HUES64 (cell line): ENCODE measurements at regions not wholly inside any gene's neighbourhood (a gene's known extent, or its start where the extent isn't known, plus 50 kb on each side); places are given as distances from the start of the nearest gene placed in this dataset.
A peak's percentile ranks its signal among the peaks of the same experiment; 100 is the strongest.

ENCODE experiments used
- H3K27ac ChIP-seq: 2 replicates; pipeline ENCODE4 v1.7.0; 2013; ENCODE audit warnings: low read depth, low read length, inconsistent platforms
- H3K27me3 ChIP-seq: 2 replicates; pipeline ENCODE4 v1.6.1; 2013; ENCODE audit warnings: mild to moderate bottlenecking, low read length; ENCODE audit not compliant: insufficient read depth
- H3K36me3 ChIP-seq: 2 replicates; pipeline ENCODE4 v1.6.1; 2013; ENCODE audit warnings: mild to moderate bottlenecking, low read length; ENCODE audit not compliant: insufficient read depth
- H3K4me1 ChIP-seq: 2 replicates; pipeline ENCODE4 v1.6.1; 2013; ENCODE audit warnings: mild to moderate bottlenecking, low read length, moderate library complexity; ENCODE audit not compliant: insufficient read depth
- H3K4me3 ChIP-seq: 2 replicates; pipeline ENCODE4 v1.5.1; 2013; ENCODE audit warnings: mild to moderate bottlenecking, low read length, moderate library complexity
- H3K9ac ChIP-seq: 2 replicates; pipeline ENCODE4 v1.6.1; 2013; ENCODE audit warnings: mild to moderate bottlenecking, low read depth, low read length
- H3K9me3 ChIP-seq: 2 replicates; pipeline ENCODE4 v1.6.1; 2013; ENCODE audit warnings: low read depth, low read length; ENCODE audit not compliant: insufficient read depth
- WGBS: fragments of 150-250, 120-280 bp; methylation state at CpG from one replicate; pipeline ENCODE4 v1.1.7; 2013; ENCODE audit warnings: missing lambda C conversion rate; 5-methylcytosine and 5-hydroxymethylcytosine counted together

DNA sequence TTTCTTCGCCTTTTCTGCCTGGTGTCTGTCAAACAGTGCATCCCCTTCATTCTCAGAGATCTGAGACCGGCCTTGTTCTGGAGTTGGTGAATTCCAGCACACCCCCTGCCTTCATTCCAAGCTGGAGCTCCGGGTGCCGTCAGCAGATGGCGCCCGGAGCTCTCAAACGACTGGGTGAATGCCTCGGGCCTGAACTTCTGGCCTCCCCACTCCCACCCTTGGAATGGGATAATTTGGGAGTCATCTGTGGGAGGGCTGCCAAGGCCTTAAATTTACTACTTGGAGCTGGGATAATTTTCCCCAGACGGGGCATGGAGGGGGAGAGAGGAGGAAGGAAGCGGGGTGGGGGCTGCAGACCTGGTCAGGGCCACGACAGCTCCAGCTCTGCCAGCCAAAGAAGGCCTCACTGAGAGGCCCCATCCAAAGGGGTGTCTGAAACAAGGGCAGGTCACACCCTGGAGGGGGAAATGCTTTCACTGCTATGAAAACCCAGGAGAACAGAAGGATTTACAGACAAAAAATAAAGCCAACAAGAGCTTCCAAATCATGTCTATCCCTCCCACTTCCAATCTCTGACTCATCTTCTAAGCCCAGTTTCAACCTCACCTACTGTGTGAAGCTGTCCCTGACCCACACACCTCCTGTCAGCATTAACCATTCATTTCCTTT is 187.9 kb downstream of the OPA1 start:
- WGBS: 21% methylated on average over 11 of the region's 11 CpGs

DNA sequence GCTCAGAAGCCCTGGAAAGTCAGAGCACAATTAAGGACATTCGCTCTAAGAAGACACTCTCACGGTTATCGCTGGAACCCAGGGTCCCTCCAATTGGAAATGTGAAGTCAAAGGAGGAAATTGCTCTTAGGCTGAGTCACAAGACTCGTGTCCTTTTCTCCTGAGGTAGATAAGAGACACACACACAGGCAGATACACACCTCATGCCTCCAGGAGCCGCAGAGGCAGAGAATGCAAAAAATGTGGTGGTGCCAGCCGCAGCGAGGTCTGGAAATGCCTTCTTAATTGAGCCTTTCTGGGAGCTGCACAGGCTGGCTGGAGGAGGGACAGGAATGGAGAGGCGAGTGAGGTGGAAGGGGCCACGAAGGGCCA is 189.3 kb downstream of the OPA1 start:
- H3K9ac ChIP-seq: no peak overlapping the region
- no peaks in the 10 kb centered on the region for H3K36me3 ChIP-seq
- WGBS: 62% methylated on average over 9 of the region's 9 CpGs
- H3K4me1 ChIP-seq: peaks cover 30% of the 10 kb centered on the region
- no peaks in the 10 kb centered on the region for H3K9me3 ChIP-seq
- peaks cover 57% of the 10 kb centered on the region for H3K27me3 ChIP-seq
- no peak overlapping the region for H3K27ac ChIP-seq
- H3K4me3 ChIP-seq: no peak overlapping the region

More for the DNA sequence above, 187.9 kb downstream of the OPA1 start:
- Histone ChIP-seq H3K4me3 (no peak overlapping the region), H3K9ac (no peak overlapping the region), H3K9me3 (no peaks in the 10 kb centered on the region), H3K27me3 (peaks cover 49% of the 10 kb centered on the region), H3K27ac (no peak overlapping the region), H3K36me3 (no peaks in the 10 kb centered on the region), H3K4me1 (peaks cover 43% of the 10 kb centered on the region)

DNA sequence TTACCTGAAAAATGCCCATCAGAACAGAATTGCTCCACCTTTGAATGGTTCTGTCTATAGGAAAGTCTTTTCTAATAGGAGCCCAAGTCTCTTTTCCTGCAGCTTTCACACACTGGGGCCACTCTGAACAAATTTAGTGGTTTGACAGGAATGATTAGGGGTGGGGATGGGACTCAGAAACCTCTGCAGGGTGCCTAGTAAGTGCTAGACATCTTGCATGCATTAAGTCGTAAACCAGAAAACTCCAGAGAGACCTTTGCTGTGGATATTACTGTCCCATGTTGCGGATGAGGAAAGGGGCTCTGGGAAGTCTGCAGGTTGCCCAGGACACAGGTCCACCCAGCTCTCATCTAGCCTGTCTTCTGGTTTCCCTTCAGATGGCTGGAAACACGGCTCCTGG is 189.7 kb downstream of the OPA1 start:
- Histone ChIP-seq H3K4me3 (no peak overlapping the region), H3K9me3 (no peaks in the 10 kb centered on the region), H3K9ac (no peak overlapping the region), H3K27ac (no peak overlapping the region), H3K27me3 (peaks cover 57% of the 10 kb centered on the region), H3K4me1 (peaks cover 25% of the 10 kb centered on the region), H3K36me3 (no peaks in the 10 kb centered on the region)
- 72% methylated on average over 3 of the region's 3 CpGs for WGBS

DNA sequence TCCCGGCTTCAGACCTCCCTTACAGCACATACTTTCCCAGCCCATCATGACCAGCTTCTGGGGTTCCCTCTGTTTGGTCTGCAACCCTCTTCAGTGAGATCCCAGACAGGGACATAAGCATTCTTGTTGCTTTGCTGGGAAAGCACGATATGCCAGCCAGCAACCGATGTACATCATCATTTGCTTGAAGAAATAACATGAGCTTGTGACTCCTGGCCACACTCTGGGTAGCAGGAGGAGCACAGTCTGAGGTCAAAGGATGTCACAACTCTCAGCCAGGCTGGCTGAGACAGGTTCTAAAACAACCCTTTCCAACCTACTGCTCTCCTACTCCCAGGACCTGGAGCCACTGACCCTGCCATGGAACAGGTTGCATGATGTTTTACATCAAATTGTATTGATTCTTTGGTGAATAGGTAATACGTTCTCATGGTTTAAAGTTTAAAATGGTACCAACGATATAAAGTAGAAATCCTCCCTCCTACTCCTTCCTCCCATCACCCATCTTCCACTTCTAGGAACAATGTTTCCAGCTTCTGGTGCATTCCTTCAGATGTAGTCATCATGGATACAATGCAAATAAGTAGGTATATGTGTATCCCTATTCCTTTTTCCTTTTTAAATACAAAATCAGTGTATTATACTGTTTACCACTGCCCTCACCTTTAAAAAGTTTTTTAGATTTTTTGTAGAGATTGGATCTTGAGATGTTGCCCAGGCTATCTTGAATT is 190.3 kb downstream of the OPA1 start:
- peaks cover 24% of the 10 kb centered on the region for H3K4me1 ChIP-seq
- peaks cover 54% of the 10 kb centered on the region for H3K27me3 ChIP-seq
- H3K9ac ChIP-seq: no peak overlapping the region
- H3K36me3 ChIP-seq: no peaks in the 10 kb centered on the region
- H3K9me3 ChIP-seq: no peaks in the 10 kb centered on the region
- H3K4me3 ChIP-seq: no peak overlapping the region
- 92% methylated on average over 3 of the region's 5 CpGs for WGBS
- no peak overlapping the region for H3K27ac ChIP-seq

DNA sequence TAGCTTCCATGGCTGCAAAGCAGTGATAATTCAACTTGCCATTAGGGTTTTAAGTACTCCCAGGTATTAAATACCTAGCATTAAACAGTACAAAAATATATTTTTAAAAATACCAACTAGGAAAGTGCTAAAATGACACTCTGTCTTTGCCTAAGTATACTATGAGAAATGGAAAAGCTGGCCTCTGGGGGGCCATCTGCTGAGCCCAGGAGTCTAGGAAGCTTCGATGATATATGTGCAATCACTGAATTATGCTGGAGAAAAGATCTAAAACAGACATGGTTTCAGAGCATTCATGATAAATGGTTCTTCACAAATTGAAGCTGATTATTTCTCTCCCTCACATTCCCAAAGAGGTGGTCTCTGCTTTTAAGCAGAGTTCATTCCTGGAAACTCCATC is 191.8 kb downstream of the OPA1 start:
- Histone ChIP-seq H3K9me3 (no peaks in the 10 kb centered on the region), H3K27me3 (peaks cover 47% of the 10 kb centered on the region), H3K4me3 (no peak overlapping the region), H3K9ac (no peak overlapping the region), H3K36me3 (no peaks in the 10 kb centered on the region), H3K27ac (no peak overlapping the region), H3K4me1 (peaks cover 33% of the 10 kb centered on the region)
- 96% methylated on average over 1 of the region's 1 CpG for WGBS

DNA sequence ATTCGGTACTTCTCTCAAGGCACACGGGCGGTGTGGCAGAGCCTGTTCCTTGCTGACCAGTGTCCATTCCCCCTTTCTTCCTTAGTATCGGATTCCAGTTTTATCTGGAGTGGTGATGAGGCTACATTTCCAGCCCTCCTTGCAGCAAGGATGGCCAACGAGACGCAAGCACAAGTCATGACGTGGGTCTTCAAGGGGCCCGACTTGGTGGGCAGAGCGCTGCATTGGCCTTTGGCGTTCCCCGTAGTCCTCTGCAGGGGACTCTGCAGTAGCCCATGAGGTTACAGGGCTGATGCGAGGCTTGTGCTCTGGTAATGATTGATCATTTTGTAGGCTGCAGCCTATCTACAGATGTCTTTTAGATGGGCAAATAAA is 194.5 kb downstream of the OPA1 start:
- 96% methylated on average over 12 of the region's 12 CpGs for WGBS
- H3K36me3 ChIP-seq: no peaks in the 10 kb centered on the region

DNA sequence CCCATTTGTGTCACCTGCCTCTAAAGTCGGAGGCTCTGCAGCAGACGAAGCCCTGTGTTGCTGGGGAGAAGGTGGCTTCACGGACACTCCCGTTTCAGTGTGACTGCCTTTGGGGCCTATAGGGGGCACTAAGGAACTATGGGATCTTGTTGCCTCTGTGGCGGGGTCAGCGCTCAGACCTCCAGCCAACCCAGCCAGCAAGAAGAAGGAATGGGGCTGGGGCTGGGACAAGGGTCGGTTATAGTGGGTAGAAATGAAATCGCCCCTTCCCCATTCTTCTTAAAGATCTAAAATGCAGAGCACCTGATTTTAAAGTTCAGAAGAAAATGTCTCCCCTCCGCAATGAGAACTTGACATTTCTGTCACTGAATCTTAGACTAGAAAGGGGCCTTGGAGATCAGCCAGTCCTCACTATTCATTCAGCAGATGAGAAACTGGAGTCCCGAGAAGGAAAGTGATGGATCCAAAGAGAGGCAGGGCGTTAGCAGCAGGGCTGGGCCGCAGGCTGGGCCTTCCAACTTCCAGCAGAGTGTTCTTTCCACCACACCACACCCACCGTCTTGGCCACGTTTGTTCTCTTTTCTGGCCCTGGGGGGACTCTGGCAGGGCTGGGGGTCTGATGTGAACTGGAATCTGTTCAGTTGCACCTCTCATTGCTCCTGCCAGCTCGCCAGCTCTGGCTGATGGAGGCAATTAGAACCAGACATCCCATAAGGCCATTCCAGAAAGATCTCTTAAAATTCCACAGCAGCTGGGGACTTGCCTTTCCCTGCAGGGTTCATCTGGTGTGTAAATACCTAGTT is 195.4 kb downstream of the OPA1 start:
- H3K9ac ChIP-seq: no peak overlapping the region
- H3K4me1 ChIP-seq: peaks cover 27% of the 10 kb centered on the region
- no peak overlapping the region for H3K4me3 ChIP-seq
- H3K27ac ChIP-seq: peak overlapping the region; percentile 8; the same call in 1 of the 2 replicates
- no peaks in the 10 kb centered on the region for H3K36me3 ChIP-seq
- H3K9me3 ChIP-seq: no peaks in the 10 kb centered on the region
- H3K27me3 ChIP-seq: peaks cover 44% of the 10 kb centered on the region
- WGBS: 31% methylated on average over 14 of the region's 15 CpGs

More for the DNA sequence above, 194.5 kb downstream of the OPA1 start:
- H3K9me3 ChIP-seq: no peaks in the 10 kb centered on the region
- H3K27ac ChIP-seq: no peak overlapping the region
- peaks cover 49% of the 10 kb centered on the region for H3K27me3 ChIP-seq
- peaks cover 21% of the 10 kb centered on the region for H3K4me1 ChIP-seq
- no peak overlapping the region for H3K4me3 ChIP-seq
- H3K9ac ChIP-seq: no peak overlapping the region

DNA sequence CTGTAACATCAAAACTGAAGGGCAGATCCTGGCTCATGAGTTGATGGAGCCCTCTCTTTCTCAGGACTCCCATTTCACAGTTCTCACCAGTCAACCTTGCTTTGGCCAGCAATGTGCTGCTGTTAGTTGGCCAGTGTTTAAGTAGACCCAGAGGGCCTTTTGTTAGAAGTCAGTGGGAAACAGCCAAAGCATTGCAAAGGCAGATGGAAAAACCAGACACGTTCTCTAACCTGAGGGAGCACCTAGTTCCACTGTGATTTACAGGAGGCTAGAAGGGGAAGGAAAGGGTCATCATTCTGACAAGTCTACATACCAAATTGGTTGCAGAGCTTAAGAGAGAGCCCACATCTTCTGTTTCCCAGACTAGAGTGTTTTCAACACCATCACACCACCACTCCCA is 196.4 kb downstream of the OPA1 start:
- peaks cover 44% of the 10 kb centered on the region for H3K27me3 ChIP-seq

DNA sequence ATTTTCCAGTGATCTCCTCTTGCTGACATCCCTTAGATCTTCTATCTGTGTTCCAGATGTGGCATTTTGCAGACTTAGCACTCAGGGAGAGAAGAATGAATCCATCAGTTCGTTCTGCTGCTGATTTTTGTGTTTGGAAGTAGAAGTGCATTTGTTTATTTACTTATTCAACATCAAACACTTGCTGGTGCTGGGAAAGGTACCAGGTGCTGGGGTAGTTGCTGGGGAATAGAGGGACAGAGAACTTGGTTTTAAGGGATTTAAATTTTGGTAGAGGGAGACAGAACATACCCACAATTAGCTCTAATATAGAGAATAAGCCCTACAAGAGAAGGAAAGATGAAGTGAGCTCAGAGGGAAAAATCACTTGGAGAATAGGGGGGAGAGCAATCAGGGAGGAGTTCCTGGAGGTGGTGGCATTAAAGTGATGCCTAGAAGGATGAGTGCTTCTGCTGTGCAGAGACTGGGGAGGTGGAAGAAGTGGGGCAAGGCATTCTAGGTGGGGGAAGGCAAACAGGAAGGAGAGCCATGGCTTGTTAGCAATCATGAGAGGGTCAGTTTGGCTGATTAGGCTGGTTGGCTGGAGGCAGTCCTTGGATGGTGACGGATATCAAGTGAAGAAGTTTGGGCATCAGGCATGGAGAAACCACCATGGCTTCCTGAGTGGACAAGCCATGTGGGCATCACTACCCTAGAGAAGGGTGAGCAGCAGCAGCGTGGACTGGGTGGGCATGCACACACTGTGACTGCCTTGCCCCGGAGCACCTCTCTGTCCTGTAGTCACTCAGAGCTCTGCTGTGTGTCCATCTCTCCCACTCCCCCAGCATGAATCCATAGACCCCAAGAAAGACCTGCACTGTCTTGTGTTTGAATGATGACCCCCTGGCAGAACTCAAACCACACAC is 197.3 kb downstream of the OPA1 start:
- Histone ChIP-seq H3K27ac (no peak overlapping the region), H3K27me3 (peaks cover 36% of the 10 kb centered on the region), H3K9me3 (no peaks in the 10 kb centered on the region), H3K9ac (no peak overlapping the region), H3K4me3 (no peak overlapping the region), H3K36me3 (no peaks in the 10 kb centered on the region), H3K4me1 (peaks cover 31% of the 10 kb centered on the region)
- WGBS: 96% methylated on average over 4 of the region's 4 CpGs

More for the DNA sequence above, 196.4 kb downstream of the OPA1 start:
- H3K9me3 ChIP-seq: no peaks in the 10 kb centered on the region
- H3K9ac ChIP-seq: no peak overlapping the region
- H3K4me1 ChIP-seq: peaks cover 31% of the 10 kb centered on the region
- WGBS: 94% methylated on average over 1 of the region's 1 CpG
- H3K27ac ChIP-seq: no peak overlapping the region
- no peak overlapping the region for H3K4me3 ChIP-seq
- no peaks in the 10 kb centered on the region for H3K36me3 ChIP-seq

DNA sequence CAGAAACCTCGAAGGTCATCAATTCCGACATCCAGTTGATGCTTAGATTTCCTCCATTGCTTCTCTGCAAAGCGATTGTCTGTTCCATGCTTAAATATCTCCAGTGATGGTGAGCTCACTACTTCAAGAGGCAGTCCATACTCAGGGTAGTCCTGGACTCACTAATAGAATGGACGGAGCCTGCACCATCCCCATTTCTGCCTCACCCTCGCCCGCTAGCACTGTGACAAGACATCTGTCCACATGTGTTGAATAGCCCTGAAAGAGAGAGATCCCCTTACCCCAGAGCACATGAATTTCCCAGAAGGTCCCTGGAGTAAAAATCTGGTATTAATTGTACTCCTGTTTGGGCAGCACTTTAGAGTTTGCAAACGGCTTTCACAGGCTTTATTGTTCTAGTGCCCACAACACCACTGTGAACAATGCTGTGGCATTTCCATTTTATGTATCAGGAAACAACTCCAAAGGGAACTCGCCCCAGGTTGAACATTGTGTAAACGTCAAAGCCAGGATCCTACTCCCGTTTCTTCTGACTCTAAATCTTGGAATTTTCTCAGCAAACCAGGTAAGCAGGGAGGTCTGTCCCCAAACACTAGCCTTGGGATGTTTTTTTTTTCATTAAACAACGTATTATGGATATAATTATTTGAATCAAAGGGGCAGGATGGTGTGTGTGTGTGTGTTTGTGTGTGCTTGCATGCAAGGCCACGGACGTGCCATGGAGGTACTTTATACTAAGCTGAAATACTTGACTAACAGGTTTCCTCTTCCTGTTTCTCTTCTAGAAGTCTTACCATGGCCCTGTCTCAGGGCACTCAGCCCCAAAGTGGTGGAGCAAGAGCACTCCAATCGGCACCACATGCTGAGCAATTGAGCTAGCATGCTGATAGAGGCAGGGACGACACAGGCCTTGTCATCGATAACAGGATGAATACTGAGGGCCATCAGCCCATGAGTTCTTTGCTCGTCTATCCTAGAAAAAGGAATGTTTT is 198.3 kb downstream of the OPA1 start:
- H3K4me3 ChIP-seq: no peak overlapping the region
- H3K9me3 ChIP-seq: no peaks in the 10 kb centered on the region
- H3K9ac ChIP-seq: no peak overlapping the region
- no peak overlapping the region for H3K27ac ChIP-seq
- 76% methylated on average over 17 of the region's 17 CpGs for WGBS
- H3K27me3 ChIP-seq: peaks cover 32% of the 10 kb centered on the region
- H3K4me1 ChIP-seq: peaks cover 31% of the 10 kb centered on the region
- no peaks in the 10 kb centered on the region for H3K36me3 ChIP-seq
